Fibroblast of mammary gland (primary cell): ENCODE measurements at regions not wholly inside any gene's neighbourhood (a gene's known extent, or its start where the extent isn't known, plus 50 kb on each side); places are given as distances from the start of the nearest gene placed in this dataset.

Source experiments
- DNase-seq: peaks from one replicate; pipeline ENCODE4 v3.0.0-alpha.2; 2010; ENCODE audit warnings: low read depth
- H3K4me3 ChIP-seq: 2 replicates; pipeline ENCODE4 v1.5.1; 2011; ENCODE audit warnings: low read depth, mild to moderate bottlenecking, low read length, moderate library complexity; ENCODE audit not compliant: control insufficient read depth
- TF ChIP-seq, protein P1 (sequence below): conservative IDR thresholded peaks from 2 replicates; pipeline ENCODE4 v1.5.1; 2011; ENCODE audit warnings: low read depth, low read length, inconsistent platforms; ENCODE audit not compliant: control insufficient read depth, insufficient read depth

DNA sequence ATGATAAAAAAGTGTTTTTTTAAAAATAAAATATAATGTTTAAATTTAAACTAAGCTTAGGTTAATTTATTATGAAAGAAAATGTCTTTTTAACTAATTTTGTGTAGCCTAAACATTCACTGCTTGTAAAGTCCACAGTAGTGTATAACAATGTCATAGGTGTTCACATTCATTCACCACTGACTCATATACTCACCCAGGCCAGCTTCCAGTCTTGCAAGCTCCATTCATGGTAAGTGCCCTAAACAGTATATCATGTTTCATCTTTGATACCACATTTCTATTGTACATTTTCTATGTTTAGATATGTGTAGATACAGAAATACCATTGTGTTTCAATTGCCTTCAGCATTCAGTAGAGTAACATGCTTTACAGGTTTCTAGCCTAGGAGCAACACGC lies 530.3 kb downstream of the EPHA5 start:
- TF ChIP-seq, protein P1, sequence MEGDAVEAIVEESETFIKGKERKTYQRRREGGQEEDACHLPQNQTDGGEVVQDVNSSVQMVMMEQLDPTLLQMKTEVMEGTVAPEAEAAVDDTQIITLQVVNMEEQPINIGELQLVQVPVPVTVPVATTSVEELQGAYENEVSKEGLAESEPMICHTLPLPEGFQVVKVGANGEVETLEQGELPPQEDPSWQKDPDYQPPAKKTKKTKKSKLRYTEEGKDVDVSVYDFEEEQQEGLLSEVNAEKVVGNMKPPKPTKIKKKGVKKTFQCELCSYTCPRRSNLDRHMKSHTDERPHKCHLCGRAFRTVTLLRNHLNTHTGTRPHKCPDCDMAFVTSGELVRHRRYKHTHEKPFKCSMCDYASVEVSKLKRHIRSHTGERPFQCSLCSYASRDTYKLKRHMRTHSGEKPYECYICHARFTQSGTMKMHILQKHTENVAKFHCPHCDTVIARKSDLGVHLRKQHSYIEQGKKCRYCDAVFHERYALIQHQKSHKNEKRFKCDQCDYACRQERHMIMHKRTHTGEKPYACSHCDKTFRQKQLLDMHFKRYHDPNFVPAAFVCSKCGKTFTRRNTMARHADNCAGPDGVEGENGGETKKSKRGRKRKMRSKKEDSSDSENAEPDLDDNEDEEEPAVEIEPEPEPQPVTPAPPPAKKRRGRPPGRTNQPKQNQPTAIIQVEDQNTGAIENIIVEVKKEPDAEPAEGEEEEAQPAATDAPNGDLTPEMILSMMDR = no peak
- no peak for DNase-seq
- no peak overlapping the region for H3K4me3 ChIP-seq

DNA sequence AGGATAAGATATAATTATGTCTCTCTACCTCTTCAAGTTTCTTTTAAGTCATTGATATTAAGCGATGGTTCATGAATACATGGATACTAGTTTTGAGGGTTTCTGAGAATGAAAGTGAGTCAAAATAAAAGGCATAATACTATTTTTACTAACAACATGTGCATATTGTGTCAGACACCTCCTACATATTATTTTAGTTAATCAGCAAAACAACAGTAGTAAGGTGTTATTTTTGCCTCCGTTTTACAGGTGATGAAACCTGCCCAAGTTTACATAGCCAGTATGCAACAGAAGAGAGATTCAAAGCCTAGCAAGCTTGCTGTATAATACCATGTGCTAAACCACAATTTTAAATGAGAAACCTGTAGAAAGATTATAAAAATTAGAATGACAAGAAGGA lies 544.1 kb downstream of the EPHA5 start:
- H3K4me3 ChIP-seq = no peak overlapping the region
- TF ChIP-seq, protein P1 = no peak
- DNase-seq = no peak

DNA sequence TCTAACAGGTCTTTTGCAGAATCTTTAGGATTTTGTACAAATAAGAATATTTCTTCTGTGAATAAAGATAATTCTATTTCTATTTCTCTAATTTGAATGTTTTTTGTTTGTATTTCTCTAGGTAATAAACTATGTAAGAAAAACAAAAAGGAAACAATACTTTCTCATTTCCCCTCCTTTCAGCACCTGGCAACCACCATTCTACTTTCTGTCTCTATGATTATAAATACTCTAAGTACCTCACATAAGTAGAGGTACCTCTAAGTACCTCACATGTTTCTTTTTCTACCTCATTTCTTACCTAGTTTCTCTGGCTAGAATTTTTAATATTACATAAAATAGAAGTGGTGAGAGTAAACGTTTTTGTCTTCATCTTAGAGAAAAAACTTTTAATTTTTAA lies 550.0 kb downstream of the EPHA5 start:
- DNase-seq = no peak
- TF ChIP-seq, protein P1 = no peak
- no peak overlapping the region for H3K4me3 ChIP-seq

DNA sequence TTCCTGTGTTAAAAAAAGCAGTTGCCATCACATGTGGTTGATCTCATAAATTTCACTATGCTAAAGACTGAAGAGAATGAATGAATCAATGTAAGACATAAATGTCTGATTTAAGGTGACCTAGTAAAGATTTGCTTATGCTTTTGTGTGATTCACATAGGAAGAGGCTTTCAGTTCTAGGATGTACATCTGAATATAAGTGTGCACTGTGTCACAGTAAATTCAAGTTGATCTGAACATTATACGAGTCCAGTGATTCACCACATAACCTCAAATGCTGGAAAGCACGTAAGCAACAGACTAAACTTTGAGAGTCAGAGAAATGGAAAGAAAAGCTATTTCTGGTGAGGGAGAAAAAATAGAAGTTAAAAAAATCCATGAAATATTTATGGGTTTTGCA lies 567.9 kb downstream of the EPHA5 start:
- H3K4me3 ChIP-seq = no peak overlapping the region
- TF ChIP-seq, protein P1 = no peak
- DNase-seq = no peak

DNA sequence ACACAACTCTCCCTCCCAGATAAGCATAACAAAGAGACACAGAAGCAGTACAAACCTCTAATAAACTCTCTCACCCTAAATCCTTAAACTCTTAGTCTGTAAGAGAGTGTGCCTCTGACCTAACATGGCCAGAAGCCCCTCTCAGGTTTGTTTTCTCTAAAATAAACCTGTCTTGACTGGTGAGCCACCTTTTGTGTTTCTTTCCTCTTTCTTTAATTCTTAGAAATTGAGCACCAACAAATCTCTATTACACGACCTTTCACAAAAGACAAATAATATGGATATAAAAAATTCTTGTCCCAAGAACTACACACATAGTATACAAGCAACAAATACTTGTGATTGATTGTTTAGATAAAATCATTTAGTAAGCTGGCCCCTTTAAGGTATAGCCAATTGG lies 573.7 kb downstream of the EPHA5 start:
- no peak for DNase-seq
- H3K4me3 ChIP-seq = no peak overlapping the region
- TF ChIP-seq, protein P1 = no peak

DNA sequence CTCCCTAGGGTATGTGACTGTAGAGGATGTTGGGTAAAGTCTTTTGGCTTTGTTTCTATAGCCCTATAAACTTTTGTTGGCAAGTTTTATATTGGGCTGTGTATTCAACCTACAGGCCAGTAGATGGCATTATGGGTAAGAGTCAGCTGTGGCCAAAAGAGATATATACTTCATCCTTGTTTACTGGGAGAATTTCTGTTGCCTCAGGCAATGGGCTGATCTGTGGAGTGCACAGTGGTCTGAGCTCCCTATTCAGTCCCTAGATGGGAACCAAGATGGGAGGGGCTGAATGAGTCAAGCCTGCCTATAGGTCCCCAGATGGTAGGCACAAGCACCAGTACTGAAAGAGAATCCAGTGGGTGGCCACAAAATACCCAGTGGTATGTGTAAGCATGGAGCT lies 580.6 kb downstream of the EPHA5 start:
- TF ChIP-seq, protein P1 = peak; percentile 4
- peak; percentile 1 for DNase-seq
- no peak overlapping the region for H3K4me3 ChIP-seq

DNA sequence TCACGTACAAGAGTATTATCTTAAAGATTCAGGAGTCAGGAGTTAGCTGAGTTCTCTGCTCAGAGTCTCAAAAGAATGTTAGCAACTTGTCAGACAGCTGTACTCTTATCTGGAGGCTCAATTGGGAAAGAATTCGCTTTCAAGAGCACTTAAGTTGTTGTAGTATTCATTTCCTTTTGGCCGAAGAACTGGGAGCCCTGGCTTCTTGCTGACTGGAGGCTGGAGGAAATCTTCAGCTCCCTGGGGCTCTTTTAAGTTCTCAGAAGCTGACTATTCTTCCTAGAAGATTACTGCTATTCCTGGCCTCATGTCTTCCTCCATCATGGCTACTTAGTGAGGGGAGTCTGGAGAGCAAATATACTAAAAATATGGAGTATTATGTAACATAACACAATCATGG lies 587.2 kb downstream of the EPHA5 start:
- no peak for DNase-seq
- TF ChIP-seq, protein P1 = no peak
- no peak overlapping the region for H3K4me3 ChIP-seq
